ENCODE measurements at regions not wholly inside any gene's neighbourhood (a gene's known extent, or its start where the extent isn't known, plus 50 kb on each side); places are given as distances from the start of the nearest gene placed in this dataset.

DNA sequence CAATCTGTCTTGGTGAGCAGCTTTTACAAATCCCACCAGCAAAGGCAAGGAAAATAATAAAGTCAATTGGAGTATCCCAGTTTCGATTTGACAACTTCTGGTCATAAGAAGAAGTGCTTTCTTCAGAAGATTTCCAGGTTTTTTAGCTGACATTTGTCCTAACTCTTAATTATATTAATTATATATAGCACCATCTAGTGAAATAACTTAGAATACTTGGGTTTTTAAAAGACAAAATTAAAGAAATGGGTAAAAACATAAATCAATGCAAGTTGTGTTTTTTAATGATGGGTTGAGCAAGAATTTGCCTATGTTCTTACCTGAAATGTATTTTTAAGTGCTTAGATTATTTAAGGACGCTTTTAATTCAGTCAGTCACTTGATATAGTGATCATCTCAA, 421.8 kb downstream of the ACTL7B start:
- TF ChIP-seq, protein P1, sequence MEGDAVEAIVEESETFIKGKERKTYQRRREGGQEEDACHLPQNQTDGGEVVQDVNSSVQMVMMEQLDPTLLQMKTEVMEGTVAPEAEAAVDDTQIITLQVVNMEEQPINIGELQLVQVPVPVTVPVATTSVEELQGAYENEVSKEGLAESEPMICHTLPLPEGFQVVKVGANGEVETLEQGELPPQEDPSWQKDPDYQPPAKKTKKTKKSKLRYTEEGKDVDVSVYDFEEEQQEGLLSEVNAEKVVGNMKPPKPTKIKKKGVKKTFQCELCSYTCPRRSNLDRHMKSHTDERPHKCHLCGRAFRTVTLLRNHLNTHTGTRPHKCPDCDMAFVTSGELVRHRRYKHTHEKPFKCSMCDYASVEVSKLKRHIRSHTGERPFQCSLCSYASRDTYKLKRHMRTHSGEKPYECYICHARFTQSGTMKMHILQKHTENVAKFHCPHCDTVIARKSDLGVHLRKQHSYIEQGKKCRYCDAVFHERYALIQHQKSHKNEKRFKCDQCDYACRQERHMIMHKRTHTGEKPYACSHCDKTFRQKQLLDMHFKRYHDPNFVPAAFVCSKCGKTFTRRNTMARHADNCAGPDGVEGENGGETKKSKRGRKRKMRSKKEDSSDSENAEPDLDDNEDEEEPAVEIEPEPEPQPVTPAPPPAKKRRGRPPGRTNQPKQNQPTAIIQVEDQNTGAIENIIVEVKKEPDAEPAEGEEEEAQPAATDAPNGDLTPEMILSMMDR (IDR thresholded peaks at IDR 0.05): no peak
- no peak for TF ChIP-seq POLR2A (IDR thresholded peaks at IDR 0.05)
- no peak for TF ChIP-seq EP300 (IDR thresholded peaks at IDR 0.05; ENCODE audit: low read depth)
- TF ChIP-seq POLR2AphosphoS5 (IDR thresholded peaks at IDR 0.05): no peak

Data from transverse colon (tissue), 4 donors.